Vagina (tissue), 2 donors: ENCODE measurements at regions not wholly inside any gene's neighbourhood (a gene's known extent, or its start where the extent isn't known, plus 50 kb on each side); places are given as distances from the start of the nearest gene placed in this dataset.

Experiments used
- POLR2A ChIP-seq, 2 donors: fragments of 450-650 bp; IDR thresholded peaks; one replicate each; pipeline ENCODE4 v1.6.1; 2017; ENCODE audit warnings: antibody characterized with exemption in 2 of 2, mild to moderate bottlenecking in 2 of 2, moderate library complexity in 2 of 2
- POLR2AphosphoS5 ChIP-seq, 2 donors: sonication (generic); formaldehyde crosslinking; IDR thresholded peaks; one replicate each; pipeline ENCODE4 v1.9.0; 2017; ENCODE audit warnings: antibody characterized with exemption in 2 of 2, mild to moderate bottlenecking in 2 of 2, low read depth in 1 of 2; ENCODE audit not compliant: insufficient read depth in 1 of 2
- TF ChIP-seq, protein P1 (sequence below), 3 experiments: fragments of 450-650 bp in 2 of 3; fragments of 200-600 bp in 1 of 3; sonication (generic) in 1 of 3; IDR thresholded peaks; one replicate each; pipeline ENCODE4 v1.5.1; 2017 to 2019; ENCODE audit warnings: antibody characterized with exemption in 3 of 3, mild to moderate bottlenecking in 2 of 3, moderate library complexity in 2 of 3

- TF ChIP-seq, protein P1, sequence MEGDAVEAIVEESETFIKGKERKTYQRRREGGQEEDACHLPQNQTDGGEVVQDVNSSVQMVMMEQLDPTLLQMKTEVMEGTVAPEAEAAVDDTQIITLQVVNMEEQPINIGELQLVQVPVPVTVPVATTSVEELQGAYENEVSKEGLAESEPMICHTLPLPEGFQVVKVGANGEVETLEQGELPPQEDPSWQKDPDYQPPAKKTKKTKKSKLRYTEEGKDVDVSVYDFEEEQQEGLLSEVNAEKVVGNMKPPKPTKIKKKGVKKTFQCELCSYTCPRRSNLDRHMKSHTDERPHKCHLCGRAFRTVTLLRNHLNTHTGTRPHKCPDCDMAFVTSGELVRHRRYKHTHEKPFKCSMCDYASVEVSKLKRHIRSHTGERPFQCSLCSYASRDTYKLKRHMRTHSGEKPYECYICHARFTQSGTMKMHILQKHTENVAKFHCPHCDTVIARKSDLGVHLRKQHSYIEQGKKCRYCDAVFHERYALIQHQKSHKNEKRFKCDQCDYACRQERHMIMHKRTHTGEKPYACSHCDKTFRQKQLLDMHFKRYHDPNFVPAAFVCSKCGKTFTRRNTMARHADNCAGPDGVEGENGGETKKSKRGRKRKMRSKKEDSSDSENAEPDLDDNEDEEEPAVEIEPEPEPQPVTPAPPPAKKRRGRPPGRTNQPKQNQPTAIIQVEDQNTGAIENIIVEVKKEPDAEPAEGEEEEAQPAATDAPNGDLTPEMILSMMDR (IDR thresholded peaks at IDR 0.05) = no peak
- TF ChIP-seq POLR2A (IDR thresholded peaks at IDR 0.05) = no peak
- TF ChIP-seq POLR2AphosphoS5 (IDR thresholded peaks at IDR 0.05; ENCODE audit: insufficient read depth in 1 of 2, low read depth in 1 of 2) = no peak
These were observed 68.1 kb upstream of the MAFB start for GRCh38 chr20:40757087-40757486.
